NCI-H128 (cell line): ENCODE measurements at regions not wholly inside any gene's neighbourhood (a gene's known extent, or its start where the extent isn't known, plus 50 kb on each side); places are given as distances from the start of the nearest gene placed in this dataset.

Experiments
- DNase-seq: peaks from one replicate; lab custom pipeline; 2025; ENCODE audit not compliant: unreplicated experiment; lab: John Stamatoyannopoulos, UW

DNA sequence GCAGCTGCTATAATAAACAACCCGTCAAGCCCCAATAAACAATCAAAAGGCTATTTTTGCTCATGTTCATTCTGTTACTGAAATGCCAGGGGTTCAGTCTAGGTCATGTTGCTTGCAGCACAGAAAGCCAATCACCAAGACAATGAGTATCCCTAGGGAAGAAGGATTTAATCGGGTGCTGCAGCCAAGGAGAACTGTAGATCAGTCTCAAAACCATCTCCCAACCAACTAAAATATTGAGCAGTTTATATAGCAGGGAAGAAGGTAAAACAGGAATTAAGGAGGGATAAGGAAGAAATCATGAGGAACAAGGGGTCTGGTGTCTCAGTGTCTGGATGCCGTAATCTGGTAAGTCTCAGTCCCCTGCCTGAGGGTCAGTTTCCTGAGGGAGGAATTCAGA, 169.5 kb downstream of the BLID start:
- no peak for DNase-seq

DNA sequence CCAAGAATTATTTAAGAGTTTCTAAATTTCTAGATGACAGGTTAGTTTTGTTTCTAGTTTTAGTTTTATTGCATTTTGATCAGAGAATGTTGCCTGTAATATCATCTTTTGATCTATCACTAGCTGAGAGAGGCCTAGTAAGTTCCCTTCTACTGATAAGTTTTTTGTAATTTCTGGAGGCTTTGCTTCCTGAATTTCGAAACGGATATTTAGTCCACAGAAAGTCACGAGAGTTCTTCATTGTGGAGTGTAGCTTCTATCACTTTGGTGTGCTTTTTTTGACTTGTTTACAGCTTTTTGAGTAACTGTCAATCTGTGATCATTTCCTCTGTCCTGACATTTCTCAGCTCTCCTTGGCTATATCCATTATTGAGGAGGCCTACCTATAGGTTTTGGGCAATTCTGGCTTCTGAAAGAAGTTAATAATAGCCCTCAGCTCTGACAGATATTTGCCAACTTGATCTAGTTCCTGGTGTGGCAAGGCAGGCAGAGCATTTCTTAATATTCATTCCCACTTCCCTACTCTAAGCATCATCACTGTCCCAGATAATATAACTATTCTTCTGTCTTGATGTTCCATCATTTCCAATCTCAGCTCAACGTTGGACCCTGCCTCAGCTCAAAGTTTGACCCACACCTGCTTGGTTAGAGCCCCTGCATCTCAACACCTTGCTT, 171.3 kb downstream of the BLID start:
- DNase-seq, result no peak

DNA sequence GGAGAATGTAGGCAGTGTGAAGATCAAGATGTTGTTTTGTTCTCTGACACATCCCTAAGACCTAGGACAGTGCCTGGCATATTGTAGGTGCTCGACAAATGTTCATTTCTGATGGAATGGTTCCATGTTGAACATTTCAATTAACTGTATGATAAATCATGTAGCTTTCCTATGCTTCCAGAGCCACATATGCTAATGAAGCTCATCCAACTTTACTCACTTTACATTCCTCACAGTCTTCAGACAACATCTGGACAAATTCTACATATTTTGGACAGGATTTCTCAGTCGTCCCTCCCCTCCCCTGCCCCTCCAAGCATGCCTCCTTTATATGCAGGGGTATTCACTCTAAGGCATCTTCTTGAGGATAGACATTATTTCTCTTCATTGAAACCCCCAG, 177.9 kb downstream of the BLID start:
- no peak for DNase-seq

DNA sequence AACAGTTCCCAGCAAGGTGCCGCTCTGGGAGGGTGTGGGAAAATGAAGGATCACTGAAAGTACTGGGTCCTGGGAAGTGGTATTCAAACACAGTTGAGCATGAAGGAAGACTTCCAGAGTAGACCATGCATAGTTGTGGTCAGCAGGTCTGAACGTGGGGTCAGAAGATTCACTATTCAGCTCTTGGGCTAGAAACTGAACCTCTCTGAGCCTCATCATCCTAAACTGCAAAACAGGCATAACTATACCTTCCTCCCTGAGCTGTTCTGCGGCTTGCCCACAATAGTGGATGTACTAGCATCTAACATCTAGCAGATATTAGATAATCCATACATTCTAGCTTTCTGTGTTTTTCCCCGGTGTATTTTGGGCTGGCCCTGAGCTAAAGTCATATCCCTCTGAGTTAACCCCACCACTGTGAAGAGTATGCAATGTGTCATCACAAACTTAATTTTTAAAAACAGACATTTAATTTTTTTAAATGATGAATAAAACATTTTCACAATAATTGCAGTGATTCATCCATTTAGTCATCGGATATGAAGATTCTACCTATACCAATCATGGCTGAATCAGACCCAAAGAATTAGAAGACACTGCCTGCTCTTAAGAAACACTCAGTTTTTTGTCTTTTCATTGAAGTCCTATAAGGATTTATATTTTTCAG, 179.1 kb downstream of the BLID start:
- DNase-seq, result no peak

DNA sequence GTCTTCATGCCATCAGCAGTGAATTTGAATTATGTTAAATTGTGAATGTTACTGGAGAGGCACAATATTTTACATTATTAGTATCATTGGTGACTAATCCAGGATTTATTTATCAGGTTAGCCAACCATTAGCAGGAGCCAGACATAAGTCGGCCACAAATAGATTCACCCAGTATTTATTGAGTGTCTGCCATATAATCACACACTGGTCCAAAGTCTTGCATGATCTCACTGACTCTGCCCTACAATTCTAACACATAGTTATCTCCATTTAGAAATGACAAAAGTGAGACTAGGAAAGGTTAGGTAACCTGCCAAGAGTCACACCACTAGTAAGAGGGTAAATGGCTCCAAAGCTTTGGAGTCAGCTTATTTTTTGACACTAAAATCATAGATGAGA, 179.6 kb downstream of the BLID start:
- DNase-seq, result no peak

DNA sequence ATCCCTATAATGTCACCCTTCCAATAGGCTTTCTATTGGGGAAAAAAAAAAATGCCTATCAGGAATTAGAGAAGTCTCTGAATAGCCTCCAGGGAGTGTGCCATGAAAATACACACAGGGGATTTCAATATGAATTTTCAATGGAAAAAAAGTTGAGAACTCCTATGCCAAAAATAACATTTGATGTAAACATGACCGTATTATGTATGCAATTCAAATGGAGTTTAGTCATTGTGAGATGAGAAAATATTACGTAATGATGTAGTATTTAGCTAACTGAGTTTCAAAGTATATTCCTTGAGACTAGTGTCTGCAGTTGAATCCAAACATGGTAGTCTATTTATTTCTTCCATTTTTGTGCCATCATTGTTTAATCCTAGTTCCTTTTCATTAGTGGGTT, 182.3 kb downstream of the BLID start:
- DNase-seq, result no peak

DNA sequence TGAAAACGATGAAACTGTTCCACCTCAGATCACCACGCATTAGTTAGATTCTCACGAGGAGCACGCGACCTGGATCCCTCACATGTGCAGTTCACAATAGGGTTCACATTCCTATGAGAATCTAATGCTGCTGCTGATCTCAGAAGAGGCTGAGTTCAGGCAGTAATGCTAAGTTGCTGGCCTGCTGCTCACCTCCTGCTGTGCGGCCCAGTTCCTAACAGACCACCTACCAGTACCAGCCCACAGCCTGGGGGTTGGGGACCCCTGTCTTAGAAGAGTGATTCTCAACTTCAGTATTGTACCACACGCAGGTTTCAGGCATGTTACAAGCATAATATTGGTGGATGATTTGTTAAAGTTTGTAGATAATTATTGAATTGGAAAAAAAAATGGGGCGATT, 182.7 kb downstream of the BLID start:
- DNase-seq, result no peak

DNA sequence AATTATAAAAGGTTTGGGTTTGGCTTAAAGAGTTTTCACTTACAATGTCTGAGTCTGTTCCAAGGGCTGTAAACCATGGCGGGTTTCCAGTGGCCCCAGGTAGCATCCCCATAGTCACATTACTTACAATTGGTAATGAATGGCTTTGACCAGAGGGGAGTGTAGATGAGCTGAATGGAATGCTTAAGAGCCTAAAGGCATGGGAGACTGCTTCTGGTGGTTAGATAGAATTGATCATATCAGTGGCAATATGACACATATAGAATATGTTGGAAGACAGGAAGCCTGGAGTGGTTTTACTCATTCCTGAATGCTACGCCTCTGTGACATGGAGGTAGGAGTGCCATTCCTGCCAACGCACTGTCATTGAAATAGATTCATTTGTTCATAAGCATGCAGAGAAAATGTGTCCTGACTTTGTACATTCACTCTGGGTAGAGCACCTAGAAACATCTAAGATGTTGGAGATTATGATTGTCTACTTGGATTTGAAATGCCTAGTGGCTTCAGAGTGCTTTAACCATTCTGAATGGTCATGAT, 183.3 kb downstream of the BLID start:
- no peak for DNase-seq

DNA sequence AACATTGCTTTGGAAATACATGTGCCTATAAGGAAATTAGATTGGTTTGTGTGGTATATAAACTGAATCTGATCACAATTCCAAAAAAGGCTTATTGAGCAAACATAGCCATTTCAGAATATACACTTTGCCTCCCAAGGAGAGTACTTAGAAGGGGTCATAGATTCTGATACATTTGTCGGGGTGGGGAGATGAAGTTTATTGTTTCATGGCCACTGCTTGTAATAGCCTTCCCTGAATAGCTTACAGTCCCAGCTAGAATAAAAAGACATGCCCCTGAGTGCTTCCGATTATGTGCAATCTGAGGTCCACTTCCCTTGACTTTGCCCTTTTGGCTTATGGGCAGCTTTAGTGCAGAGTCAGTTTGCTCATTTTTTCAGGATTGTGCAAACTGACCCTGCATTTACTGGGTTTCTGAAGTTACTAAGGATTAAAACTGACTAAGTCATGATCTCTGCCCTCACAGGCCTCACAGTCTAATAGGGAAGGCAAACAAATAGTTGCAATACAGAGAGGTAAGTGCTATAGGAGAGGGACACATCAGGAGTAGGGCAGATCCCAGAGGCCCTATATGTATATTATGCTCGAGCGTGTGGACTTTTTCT, 184.2 kb downstream of the BLID start:
- no peak for DNase-seq

DNA sequence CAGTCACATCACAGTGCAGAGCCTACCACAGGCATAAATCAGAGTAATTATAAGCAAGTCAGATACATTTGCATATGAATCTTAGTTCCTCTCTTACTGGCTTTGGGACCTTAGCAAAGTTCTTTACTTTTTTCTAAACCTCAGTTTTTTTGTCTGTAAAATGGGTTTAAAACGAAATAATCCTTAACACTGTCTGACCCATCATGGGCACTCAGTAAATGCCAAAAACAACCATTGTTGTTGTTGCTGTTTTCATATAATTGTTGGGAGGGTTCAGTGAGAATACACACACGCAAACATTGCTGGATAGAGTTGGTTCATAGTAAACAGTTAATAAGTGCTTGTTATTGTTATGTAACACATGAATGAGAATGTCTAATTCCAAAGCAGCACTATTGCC, 184.9 kb downstream of the BLID start:
- DNase-seq, result no peak

DNA sequence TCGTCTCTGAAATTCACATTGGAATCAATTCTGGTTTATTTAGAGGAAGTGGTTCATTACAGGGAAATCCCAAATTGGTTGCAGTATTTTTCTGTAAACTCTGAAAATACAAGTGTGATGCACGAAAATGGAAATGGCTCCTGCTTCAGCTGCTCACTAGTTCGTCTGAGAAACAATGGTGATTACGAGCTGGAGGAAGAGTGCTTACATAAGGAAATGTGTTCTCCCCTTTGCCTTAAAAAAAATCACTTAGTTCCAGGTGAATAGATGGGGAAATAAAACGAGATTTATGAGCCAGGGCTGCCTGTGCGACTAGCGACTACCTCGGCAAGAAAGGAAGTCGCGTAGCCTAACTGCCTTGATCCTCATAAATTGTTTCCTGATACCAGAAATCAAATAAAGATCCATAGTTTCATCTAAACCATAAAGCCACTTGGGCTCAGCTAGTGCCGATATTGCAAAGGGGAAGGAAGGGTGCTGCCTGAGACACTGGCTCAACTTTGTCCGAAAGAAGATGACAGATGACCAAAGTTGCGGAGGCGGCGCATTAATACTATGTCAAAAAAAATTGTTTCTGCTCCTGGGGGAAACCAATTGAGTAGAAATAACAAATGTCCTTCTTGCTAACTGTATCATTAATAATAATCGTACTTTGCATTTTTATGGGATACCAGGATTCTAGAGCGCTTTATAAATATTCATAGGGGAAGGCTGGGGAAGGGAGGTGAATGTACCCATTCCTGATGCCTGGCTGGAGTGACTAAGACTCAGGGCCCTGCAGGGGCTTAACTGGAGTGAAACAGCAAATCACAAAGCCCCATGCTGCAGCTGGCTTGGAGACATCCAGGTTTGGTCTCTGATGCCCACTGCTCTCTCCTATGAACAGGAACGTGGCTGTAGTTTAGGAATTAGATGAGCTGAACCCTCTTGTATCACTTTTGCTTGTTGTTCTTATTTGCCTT, 185.7 kb downstream of the BLID start:
- DNase-seq, result no peak

DNA sequence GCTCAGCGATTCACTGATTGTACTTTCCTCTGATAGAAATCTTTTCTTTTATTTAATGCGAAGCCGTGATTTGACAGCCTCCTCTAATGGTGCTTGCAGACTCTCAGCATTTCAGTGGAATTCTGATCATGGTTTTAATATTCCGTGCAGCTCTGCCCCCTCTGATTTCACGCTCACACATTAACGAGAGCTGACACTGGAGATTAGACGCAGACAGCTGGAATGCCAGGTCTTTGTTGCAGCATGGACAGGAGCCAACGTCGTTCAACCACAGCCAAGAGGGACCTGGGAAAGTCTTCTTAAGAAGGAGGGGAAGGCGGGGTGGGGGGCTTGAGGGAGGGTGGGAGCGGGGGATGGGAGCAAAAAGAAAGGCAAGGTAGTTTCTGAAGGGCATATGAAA, 186.4 kb downstream of the BLID start:
- no peak for DNase-seq

DNA sequence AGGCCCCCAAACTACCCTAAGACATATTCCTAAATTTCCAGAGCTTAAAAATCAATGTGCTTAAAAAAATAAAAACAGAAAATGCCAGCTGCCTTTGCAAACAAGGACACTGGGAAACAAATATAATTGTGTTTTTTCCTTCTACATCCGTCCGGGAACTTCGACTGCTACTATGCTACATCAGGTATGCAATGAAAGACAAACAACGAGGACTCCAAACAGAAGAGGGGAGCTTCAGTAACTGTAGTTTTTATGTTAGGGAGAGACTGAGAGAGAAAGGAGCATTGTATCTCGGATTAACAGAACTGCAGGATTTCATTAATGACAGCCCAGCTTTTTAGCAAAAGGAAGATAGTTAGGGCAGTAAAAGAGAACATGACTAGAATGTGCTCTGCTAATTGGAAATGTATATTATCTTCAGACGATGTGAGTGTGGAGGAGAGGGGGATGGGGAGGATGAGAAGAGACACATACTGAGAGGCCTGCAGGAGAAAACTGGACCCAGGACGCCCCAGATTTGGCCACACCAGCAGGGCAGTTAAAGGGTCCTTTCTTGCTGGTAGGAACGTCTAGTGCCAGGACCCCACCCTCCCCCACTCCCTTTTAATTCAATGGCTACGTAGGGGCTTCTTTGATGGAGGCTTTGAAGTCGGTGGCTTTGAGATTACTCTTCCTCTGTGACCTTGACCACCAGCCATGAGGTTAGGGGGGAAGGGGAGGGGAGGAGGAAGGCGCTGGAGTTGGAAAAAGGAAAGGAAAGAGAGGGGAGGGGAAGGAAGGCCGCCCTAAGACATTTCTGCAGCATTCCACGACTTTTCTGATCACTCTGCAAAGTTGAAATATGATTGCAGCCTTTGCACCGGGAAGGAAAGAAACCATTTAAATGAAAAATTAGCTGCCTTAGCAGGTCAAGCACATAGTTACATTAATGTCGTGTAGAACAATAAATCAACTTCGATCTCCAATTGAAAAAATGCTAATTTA, 187.1 kb downstream of the BLID start:
- DNase-seq, result no peak

DNA sequence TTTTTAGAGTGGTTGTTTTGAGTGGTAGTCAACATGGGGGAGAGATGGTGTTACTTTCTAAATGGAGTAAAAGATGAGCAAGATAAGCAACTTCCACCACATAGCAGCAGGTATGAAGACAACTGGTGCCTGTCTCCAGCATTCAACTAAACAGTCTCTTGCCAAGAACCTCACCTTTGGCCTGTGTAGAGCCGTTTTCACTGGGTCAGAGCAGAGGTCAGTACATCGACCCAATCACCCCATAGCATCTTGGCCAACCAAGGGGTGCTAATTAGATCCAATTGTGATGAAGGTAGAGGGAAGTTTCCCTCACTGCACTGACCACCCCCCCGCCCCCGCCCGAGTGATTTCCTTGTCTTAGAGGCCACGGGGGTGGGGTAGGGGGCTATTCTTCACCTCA, 188.2 kb downstream of the BLID start:
- no peak for DNase-seq

DNA sequence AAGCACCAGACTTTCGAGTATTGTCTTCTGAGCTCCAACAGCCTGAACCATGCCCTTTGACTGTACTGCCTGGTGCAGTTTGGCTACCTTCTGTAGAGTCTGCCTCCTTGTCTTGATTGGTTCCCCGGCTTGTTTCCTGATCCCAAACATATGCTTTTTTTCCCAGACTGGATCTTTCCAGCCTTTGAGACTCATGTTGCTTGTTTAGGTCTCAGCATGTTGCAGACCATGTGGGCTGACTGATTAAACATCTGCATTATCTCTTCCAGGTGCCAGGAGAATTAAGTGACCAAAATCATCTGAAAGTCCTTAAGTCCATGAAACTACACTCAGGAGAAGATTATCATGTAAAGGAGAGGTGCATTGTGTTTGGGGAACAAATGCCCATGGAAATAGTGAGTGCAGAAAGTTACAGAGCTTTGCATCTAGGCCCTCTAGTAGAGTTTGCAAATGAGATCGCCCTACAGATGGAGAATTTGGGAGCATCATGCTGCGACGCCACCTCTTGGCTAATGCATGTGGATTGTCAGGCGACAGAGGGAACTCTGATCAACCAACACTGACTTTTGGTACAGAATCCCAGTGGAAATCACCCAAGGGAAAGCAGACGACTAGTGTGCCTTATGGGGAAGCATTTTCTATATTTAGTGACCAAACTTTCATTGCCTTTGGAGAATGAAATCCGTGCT, 188.8 kb downstream of the BLID start:
- DNase-seq, result no peak

DNA sequence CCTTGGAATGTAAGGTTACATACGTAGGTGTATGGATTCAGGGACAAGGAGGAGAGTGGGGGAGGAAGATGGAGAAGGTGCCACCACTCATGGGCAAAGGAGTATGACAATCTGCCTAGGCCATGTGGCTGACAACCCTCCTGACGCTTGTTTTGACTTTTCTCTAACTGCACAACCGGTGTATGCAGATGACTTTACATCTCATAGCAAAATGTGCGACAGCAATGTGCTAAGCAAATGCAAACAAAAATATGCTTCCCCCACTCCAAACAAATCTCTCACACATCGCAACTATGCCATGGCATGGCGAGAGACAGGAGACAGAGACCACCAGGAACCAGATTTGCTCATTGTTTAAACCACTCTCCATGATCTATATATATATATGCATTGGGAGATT, 191.8 kb downstream of the BLID start:
- no peak for DNase-seq

DNA sequence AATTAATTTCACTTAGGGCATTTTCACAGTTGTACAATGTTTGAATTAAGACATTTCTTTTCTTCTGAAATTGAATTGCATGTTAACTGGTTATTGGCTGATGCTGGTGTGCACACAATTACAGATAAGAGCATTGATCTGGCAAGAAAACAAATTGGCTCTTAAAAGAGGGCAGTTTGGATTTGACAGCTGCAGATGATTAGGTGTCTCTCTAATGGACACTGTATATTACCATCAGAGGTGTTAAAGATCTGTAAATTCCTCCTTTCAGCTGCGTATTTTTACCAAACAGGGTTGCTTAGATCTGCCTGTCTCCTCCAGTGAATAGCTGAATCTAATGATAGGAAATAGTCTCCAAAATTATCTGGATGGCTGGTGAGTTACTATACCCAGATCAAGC, 198.5 kb downstream of the BLID start:
- DNase-seq, result no peak

DNA sequence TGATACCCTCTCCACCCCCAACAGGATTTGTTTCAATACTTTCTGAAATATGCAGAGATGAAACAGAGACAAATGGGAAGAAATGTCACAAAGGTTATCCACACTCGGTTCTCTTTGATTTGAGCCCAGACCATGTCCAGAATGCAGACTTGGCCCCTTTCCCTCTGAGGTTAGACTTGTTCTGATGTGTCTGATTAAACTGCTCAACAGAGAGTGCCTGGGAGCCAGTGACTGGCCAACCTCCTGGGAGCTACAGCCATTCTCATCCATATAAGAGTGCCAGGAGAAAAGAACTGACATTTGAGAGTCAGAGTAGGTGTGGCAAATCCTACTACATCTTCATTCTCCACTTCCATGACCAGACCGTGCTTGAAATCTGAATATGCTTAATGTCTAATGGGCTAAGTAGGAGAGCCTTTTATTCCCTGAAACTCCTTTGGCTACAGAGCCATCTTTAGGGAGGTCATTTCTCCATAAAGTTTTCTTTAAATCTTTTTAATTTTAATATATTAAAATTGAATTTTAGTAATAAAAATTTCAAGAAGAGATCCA, 201.4 kb downstream of the BLID start:
- DNase-seq, result no peak

DNA sequence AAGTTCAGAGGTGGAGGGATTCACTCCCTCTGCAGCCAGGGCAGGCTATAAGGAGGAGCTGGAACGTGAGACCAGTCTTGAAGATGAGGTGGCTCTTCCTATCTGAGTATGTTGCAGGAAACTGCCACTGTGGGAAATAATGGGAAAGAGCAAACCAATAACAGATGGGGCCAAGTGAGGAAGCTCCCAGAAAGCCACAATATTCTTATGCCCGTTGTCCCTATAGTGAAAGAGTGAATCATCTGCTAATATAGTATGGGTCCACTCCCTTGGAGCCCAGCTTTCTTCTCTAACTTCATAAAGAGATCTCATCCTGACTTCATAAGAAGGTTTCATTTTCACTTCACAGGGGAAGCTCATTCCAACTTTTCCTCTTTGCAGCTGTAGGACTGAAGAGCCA, 206.4 kb downstream of the BLID start:
- no peak for DNase-seq
